Smooth muscle cell (in vitro differentiated cells): ENCODE measurements at regions not wholly inside any gene's neighbourhood (a gene's known extent, or its start where the extent isn't known, plus 50 kb on each side); places are given as distances from the start of the nearest gene placed in this dataset.

Experiments used
- DNase-seq: peaks from one replicate; lab custom pipeline; 2025; ENCODE audit not compliant: unreplicated experiment; lab: John Stamatoyannopoulos, UW
- H2AFZ ChIP-seq: fragments of 200-600 bp; sonication (generic); 2 replicates; pipeline ENCODE4 v1.6.0; 2016; ENCODE audit warnings: antibody characterized with exemption, low read depth, mild to moderate bottlenecking
- H3F3A ChIP-seq: fragments of 200-600 bp; sonication (generic); 2 replicates; pipeline ENCODE4 v1.6.0; 2017; ENCODE audit warnings: antibody characterized with exemption, low read depth
- H3K27ac ChIP-seq: fragments of 200-600 bp; sonication (generic); 2 replicates; pipeline ENCODE4 v1.5.1; 2016; ENCODE audit warnings: low read depth, mild to moderate bottlenecking
- H3K27me3 ChIP-seq: fragments of 200-600 bp; sonication (generic); 2 replicates; pipeline ENCODE4 v1.6.1; 2016; ENCODE audit warnings: low read depth, mild to moderate bottlenecking
- H3K36me3 ChIP-seq: fragments of 200-600 bp; sonication (generic); 2 replicates; pipeline ENCODE4 v1.5.1; 2016; ENCODE audit warnings: low read depth
- H3K4me1 ChIP-seq: fragments of 200-600 bp; sonication (generic); 2 replicates; pipeline ENCODE4 v1.5.1; 2016; ENCODE audit warnings: low read depth
- H3K4me2 ChIP-seq: fragments of 200-600 bp; sonication (generic); 2 replicates; pipeline ENCODE4 v1.6.0; 2016; ENCODE audit warnings: mild to moderate bottlenecking
- H3K4me3 ChIP-seq: fragments of 200-600 bp; sonication (generic); 2 replicates; pipeline ENCODE4 v1.5.1; 2016; ENCODE audit warnings: mild to moderate bottlenecking
- H3K79me2 ChIP-seq: fragments of 200-600 bp; sonication (generic); 2 replicates; pipeline ENCODE4 v1.6.0; 2016; ENCODE audit warnings: low read depth, mild to moderate bottlenecking
- H3K9ac ChIP-seq: fragments of 200-600 bp; sonication (generic); 2 replicates; pipeline ENCODE4 v1.6.0; 2016; ENCODE audit warnings: low read depth
- H3K9me3 ChIP-seq: fragments of 200-600 bp; sonication (generic); replicated peaks from 2 replicates; pipeline ENCODE4 v1.5.1; 2016; ENCODE audit warnings: low read depth
- H4K20me1 ChIP-seq: fragments of 200-600 bp; sonication (generic); 2 replicates; pipeline ENCODE4 v1.6.0; 2016; ENCODE audit warnings: low read depth
- WGBS: methylation state at CpG from one replicate; pipeline ENCODE4 v1.1.7; 2016; ENCODE audit warnings: low lambda C conversion rate; 5-methylcytosine and 5-hydroxymethylcytosine counted together
- TF ChIP-seq, protein P1 (sequence below): fragments of 200-600 bp; sonication (generic); IDR thresholded peaks from 2 replicates; pipeline ENCODE4 v1.5.1; 2017; ENCODE audit warnings: borderline replicate concordance, mild to moderate bottlenecking, antibody characterized with exemption; ENCODE audit not compliant: insufficient read depth, poor library complexity, severe bottlenecking

GRCh38 chr1:34686531-34686930 lies 68.3 kb upstream of the GJB5 start:
- peaks cover 7% of the 10 kb centered on the region for H3K27me3 ChIP-seq
- 86% methylated on average over 2 of the region's 2 CpGs for WGBS
- H3K4me1 ChIP-seq, result no peaks in the 10 kb centered on the region
- H3K36me3 ChIP-seq, result no peaks in the 10 kb centered on the region
- H3K27ac ChIP-seq, result no peak overlapping the region
- DNase-seq, result no peak
- no peak overlapping the region for H3K4me2 ChIP-seq
- no peak overlapping the region for H3K9ac ChIP-seq
- no peaks in the 10 kb centered on the region for H4K20me1 ChIP-seq
- no peaks in the 10 kb centered on the region for H3K79me2 ChIP-seq
- no peak overlapping the region for H2AFZ ChIP-seq
- TF ChIP-seq, protein P1, sequence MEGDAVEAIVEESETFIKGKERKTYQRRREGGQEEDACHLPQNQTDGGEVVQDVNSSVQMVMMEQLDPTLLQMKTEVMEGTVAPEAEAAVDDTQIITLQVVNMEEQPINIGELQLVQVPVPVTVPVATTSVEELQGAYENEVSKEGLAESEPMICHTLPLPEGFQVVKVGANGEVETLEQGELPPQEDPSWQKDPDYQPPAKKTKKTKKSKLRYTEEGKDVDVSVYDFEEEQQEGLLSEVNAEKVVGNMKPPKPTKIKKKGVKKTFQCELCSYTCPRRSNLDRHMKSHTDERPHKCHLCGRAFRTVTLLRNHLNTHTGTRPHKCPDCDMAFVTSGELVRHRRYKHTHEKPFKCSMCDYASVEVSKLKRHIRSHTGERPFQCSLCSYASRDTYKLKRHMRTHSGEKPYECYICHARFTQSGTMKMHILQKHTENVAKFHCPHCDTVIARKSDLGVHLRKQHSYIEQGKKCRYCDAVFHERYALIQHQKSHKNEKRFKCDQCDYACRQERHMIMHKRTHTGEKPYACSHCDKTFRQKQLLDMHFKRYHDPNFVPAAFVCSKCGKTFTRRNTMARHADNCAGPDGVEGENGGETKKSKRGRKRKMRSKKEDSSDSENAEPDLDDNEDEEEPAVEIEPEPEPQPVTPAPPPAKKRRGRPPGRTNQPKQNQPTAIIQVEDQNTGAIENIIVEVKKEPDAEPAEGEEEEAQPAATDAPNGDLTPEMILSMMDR, result no peak
- no peak overlapping the region for H3K4me3 ChIP-seq
- no peaks in the 10 kb centered on the region for H3K9me3 ChIP-seq
- no peaks in the 10 kb centered on the region for H3F3A ChIP-seq

- Histone ChIP-seq H3K79me2 (no peaks in the 10 kb centered on the region), H3K4me3 (no peak overlapping the region), H3K4me2 (no peak overlapping the region), H4K20me1 (no peaks in the 10 kb centered on the region), H3K27me3 (peaks cover 8% of the 10 kb centered on the region), H3K27ac (no peak overlapping the region), H2AFZ (no peak overlapping the region), H3K9me3 (no peaks in the 10 kb centered on the region), H3K9ac (no peak overlapping the region), H3K4me1 (no peaks in the 10 kb centered on the region), H3F3A (no peaks in the 10 kb centered on the region), H3K36me3 (no peaks in the 10 kb centered on the region)
- TF ChIP-seq, protein P1, result no peak
- 86% methylated on average over 7 of the region's 7 CpGs for WGBS
- DNase-seq, result no peak
Measured at GRCh38 chr1:34688006-34688741, 66.7 kb upstream of the GJB5 start.

DNA sequence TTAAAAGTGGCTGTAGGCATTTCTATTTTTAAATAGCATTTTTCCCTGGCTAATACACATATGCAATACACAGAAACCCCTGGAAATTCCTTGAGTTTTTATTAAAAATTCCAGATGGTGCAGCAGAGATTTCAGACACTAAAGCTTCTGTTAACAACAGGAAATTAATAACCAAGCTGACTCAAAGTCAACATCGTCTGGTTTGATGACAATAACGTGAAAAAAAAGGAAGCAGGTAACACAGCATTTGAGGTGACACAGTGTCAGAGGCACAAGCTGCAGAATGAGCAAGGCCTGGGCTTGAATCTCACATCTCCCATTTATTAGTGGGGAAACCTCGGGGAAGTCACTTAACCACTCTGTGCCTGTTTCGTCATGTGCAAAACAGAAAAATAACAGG lies 64.6 kb upstream of the GJB5 start:
- H3K36me3 ChIP-seq, result no peaks in the 10 kb centered on the region
- no peaks in the 10 kb centered on the region for H3K9me3 ChIP-seq
- no peaks in the 10 kb centered on the region for H4K20me1 ChIP-seq
- no peaks in the 10 kb centered on the region for H3K79me2 ChIP-seq
- no peak overlapping the region for H2AFZ ChIP-seq
- no peak overlapping the region for H3K27ac ChIP-seq
- H3K4me2 ChIP-seq, result no peak overlapping the region
- TF ChIP-seq, protein P1, result no peak
- no peaks in the 10 kb centered on the region for H3F3A ChIP-seq
- 81% methylated on average over 4 of the region's 4 CpGs for WGBS
- no peak overlapping the region for H3K4me3 ChIP-seq
- no peak overlapping the region for H3K9ac ChIP-seq
- peaks cover 7% of the 10 kb centered on the region for H3K27me3 ChIP-seq
- H3K4me1 ChIP-seq, result no peaks in the 10 kb centered on the region
- no peak for DNase-seq

DNA sequence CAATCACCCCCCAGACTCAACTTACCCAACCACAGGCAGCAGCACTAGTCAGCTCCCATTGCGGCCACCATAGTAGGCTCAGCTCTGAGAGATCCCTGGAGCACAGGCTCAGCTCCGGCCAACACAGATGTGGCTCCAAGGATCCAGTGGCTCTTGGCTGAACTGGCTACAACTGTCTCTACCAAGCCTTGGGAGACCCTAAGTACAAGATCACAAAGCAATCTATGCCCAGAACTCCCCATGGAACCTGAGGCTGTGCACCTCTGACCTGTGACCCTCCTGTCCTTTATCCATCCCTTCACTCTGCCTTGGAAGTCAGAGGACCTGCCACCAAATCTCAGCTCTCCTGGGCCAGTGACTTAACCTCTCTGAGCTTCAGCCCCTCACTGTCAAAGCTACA lies 61.8 kb upstream of the GJB5 start:
- Histone ChIP-seq H3F3A (no peaks in the 10 kb centered on the region), H3K27me3 (peaks cover 7% of the 10 kb centered on the region), H2AFZ (no peak overlapping the region), H4K20me1 (no peaks in the 10 kb centered on the region), H3K4me3 (no peak overlapping the region), H3K79me2 (no peaks in the 10 kb centered on the region), H3K27ac (no peak overlapping the region), H3K4me2 (no peak overlapping the region), H3K4me1 (no peaks in the 10 kb centered on the region), H3K9me3 (no peaks in the 10 kb centered on the region), H3K9ac (no peak overlapping the region), H3K36me3 (no peaks in the 10 kb centered on the region)
- 90% methylated on average over 2 of the region's 2 CpGs for WGBS
- TF ChIP-seq, protein P1, result no peak
- no peak for DNase-seq
